Choroid plexus epithelial cell (primary cell): ENCODE measurements at regions not wholly inside any gene's neighbourhood (a gene's known extent, or its start where the extent isn't known, plus 50 kb on each side); places are given as distances from the start of the nearest gene placed in this dataset.
"Not testable (repeated sequence)": the region's sequence is repeated elsewhere in the genome, so short reads cannot be mapped to it uniquely, and the experiment has no call there.

Source experiments
- DNase-seq: peaks from one replicate; pipeline ENCODE4 v3.0.0-alpha.2; 2010; ENCODE audit warnings: low read depth
- H3K4me3 ChIP-seq: 2 replicates; pipeline ENCODE4 v1.5.1; 2011; ENCODE audit warnings: low read depth, mild to moderate bottlenecking, control low read depth, low read length, moderate library complexity
- TF ChIP-seq, protein P1 (sequence below): conservative IDR thresholded peaks from 2 replicates; pipeline ENCODE4 v1.5.1; 2011; ENCODE audit warnings: low read depth, mild to moderate bottlenecking, control low read depth, inconsistent platforms, low read length, moderate library complexity

DNA sequence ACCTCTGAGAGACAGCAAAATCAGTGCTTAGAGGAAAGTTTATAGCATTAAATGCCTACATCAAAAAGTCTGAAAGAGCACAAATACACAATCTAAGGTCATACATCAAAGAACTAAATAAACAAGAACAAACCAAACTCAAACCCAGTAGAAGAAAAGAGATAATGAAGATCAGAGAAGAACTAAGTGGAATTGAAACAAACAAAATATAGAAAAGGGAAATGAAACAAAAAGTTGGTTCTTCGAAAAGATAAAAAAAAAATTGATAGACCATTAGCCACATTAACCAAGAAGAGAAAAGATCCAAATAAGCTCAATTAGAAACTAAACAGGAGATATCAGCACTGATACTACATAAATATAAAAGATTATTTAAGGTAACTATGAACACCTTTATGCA lies 280.0 kb upstream of the NRG3 start:
- TF ChIP-seq, protein P1, sequence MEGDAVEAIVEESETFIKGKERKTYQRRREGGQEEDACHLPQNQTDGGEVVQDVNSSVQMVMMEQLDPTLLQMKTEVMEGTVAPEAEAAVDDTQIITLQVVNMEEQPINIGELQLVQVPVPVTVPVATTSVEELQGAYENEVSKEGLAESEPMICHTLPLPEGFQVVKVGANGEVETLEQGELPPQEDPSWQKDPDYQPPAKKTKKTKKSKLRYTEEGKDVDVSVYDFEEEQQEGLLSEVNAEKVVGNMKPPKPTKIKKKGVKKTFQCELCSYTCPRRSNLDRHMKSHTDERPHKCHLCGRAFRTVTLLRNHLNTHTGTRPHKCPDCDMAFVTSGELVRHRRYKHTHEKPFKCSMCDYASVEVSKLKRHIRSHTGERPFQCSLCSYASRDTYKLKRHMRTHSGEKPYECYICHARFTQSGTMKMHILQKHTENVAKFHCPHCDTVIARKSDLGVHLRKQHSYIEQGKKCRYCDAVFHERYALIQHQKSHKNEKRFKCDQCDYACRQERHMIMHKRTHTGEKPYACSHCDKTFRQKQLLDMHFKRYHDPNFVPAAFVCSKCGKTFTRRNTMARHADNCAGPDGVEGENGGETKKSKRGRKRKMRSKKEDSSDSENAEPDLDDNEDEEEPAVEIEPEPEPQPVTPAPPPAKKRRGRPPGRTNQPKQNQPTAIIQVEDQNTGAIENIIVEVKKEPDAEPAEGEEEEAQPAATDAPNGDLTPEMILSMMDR: no peak
- DNase-seq: no peak
- H3K4me3 ChIP-seq: no peak overlapping the region

DNA sequence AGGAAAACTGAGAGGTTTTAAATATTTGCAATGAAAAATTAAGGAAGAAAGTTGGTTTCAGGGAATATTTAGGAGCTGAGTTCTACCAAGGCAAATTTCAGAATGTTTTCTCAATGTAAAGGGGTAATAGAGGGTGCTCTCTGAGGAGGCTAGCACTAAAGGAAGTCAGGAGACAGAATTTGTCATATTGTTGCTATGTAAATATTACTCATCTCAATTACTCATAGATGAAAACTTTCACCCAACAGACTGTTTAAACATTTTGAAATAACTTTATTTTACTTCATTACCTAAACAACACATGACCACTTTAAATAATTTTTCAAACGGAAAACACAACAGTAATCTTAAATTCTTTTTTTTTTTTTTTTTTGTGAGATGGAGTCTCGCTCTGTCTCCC lies 274.8 kb upstream of the NRG3 start:
- TF ChIP-seq, protein P1: no peak
- no peak overlapping the region for H3K4me3 ChIP-seq
- peak; percentile 69 for DNase-seq

DNA sequence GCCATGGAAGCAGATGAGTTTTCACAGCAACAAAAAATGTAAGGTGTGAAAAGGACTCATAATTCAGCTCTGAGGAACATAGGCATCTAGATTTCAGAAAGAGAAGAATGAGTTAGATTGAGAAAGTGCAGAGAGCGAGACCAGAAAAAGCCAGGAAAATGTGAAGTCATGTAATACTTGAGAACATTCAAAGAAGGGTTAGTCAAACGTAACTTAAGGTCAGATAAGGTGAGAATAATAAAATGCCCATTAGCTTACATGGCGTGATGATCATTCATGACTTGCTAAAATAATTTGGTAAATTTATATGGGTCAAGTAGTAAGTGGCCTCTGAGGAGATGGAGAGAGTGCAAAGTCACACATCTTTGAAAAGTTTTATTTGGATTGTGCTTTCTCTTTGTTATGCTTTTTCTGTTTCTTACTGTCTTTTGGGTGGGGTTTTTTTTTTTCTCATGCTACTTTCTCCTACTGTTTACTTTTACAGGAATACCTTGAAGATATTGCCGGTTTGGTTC lies 271.8 kb upstream of the NRG3 start:
- H3K4me3 ChIP-seq: no peak overlapping the region
- TF ChIP-seq, protein P1: no peak
- DNase-seq: no peak

DNA sequence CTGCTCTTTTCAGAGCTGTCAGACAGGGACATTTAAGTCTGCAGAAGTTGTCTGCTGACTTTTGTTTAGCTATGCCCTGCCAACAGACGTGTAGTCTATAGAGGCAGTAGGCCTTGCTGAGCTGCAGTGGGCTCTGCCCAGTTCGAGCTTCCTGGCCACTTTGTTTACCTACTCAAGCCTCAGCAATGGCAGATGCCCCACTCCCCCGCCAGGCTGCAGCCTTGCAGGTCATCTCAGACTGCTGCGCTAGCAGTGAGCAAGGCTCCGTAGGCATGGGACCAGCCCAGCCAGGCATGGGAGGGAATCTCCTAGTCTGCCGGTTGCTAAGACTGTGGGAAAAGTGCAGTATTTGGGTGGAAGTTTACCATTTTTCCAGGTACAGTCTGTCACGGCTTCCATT lies 230.5 kb upstream of the NRG3 start:
- DNase-seq, H3K4me3 ChIP-seq: not testable (repeated sequence)

DNA sequence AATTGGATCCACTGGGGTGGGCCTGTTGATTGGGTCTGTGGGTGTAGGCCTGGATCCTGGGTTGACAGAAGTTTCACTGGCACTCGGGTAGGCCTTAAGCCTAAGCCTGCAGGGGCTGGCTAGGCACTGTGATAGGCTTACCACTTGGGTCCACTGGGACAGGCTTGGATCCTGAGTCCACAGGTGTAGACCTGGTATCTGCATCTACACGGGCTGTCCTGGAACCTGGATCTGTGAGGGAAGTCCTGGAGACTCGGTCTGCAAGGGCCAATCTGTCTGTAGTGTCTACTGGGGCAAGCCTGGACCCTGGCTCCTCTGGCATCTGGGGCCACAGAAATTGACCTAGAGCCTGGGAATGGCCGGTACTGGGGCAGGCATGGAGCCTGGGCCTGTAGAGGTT lies 219.0 kb upstream of the NRG3 start:
- TF ChIP-seq, protein P1: no peak
- H3K4me3 ChIP-seq: no peak overlapping the region
- no peak for DNase-seq

DNA sequence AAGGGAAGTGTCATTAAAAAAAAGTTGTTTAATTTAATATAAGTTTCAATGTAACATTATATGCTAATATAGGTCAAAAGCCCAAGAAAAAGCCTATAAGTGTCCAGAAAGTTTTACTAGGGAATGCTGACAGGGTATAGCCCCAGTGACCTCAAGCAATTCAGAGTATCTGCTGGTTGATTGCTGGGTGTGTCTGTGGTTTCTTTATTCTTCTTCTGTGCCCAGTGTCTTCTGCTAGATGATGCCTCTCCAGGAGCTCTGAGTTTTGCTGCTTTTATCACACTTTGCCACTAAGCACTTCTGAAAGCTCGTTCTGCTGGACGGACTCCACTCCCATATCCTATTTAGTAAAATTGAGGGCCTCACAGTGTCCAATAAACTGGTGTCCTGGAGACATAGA lies 212.2 kb upstream of the NRG3 start:
- TF ChIP-seq, protein P1: no peak
- H3K4me3 ChIP-seq: no peak overlapping the region
- no peak for DNase-seq

DNA sequence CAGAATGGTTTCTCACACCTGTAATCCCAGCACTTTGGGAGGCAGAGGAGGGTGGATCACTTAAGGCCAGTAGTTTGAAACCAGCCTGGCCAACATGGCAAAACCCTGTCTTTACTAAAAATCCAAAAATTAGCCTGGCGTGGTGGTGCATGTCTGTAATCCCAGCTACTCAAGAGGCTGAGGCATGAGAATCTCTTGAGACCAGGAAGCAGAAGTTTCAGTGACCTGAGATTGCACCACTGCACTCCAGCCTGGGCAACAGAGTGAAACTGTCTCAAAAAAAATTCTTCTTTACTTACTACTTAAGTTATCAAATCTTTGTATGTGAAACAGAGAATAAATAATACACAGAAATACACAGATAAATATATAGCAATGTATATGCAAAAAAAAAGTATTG lies 210.2 kb upstream of the NRG3 start:
- H3K4me3 ChIP-seq, DNase-seq: not testable (repeated sequence)

DNA sequence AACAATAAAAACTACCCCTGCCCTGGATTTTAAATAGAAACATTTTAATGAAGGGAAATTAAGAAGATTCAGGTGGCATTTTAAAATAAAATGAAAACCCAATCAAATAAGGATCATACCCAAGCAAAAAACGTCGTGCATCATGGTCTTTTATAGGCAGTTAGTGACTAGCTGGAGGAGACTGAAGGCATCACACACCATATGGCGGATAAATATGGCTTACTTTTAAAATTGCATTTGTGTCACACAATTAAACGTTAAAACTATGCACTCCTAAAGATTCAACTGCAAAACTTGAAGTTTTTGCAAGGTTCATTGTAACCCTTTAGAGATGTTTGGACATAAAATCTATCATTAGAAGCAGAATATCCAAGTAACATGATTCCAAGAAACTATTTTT lies 200.1 kb upstream of the NRG3 start:
- H3K4me3 ChIP-seq: no peak overlapping the region
- no peak for DNase-seq
- TF ChIP-seq, protein P1: no peak
